Right atrium auricular region (tissue), 2 donors: ENCODE measurements at regions not wholly inside any gene's neighbourhood (a gene's known extent, or its start where the extent isn't known, plus 50 kb on each side); places are given as distances from the start of the nearest gene placed in this dataset.

Experiments
- DNase-seq: peaks from one replicate; pipeline ENCODE4 v3.0.0-alpha.2; 2019; ENCODE audit warnings: low spot score
- H3K27ac ChIP-seq, 2 donors: fragments of 200-600 bp; sonication (generic); 1 replicate in 1 of 2; 2 replicates in 1 of 2; pipeline ENCODE4 v1.5.1; 2016 to 2019
- H3K27me3 ChIP-seq, 2 donors: fragments of 200-600 bp; sonication (generic); one replicate each; pipeline versions ENCODE4 v1.5.1 to v1.6.0; 2017 to 2019
- H3K36me3 ChIP-seq: fragments of 200-600 bp; sonication (generic); one replicate; pipeline ENCODE4 v1.5.1; 2016
- H3K4me1 ChIP-seq, 2 donors: fragments of 200-600 bp; sonication (generic); one replicate each; pipeline versions ENCODE4 v1.5.1 to v1.6.0; 2017 to 2019
- H3K4me3 ChIP-seq, 2 donors: fragments of 200-600 bp; sonication (generic); 1 replicate in 1 of 2; 2 replicates in 1 of 2; pipeline ENCODE4 v1.5.1; 2017 to 2019; ENCODE audit warnings: mild to moderate bottlenecking in 1 of 2, moderate library complexity in 1 of 2
- H3K9me3 ChIP-seq, 2 donors: fragments of 200-600 bp; sonication (generic); one replicate each; pipeline ENCODE4 v1.5.1; 2019
- TF ChIP-seq, protein P1 (sequence below), 2 donors: fragments of 200-600 bp; sonication (generic); IDR thresholded peaks; one replicate each; pipeline ENCODE4 v1.5.1; 2019; ENCODE audit warnings: antibody characterized with exemption in 2 of 2

DNA sequence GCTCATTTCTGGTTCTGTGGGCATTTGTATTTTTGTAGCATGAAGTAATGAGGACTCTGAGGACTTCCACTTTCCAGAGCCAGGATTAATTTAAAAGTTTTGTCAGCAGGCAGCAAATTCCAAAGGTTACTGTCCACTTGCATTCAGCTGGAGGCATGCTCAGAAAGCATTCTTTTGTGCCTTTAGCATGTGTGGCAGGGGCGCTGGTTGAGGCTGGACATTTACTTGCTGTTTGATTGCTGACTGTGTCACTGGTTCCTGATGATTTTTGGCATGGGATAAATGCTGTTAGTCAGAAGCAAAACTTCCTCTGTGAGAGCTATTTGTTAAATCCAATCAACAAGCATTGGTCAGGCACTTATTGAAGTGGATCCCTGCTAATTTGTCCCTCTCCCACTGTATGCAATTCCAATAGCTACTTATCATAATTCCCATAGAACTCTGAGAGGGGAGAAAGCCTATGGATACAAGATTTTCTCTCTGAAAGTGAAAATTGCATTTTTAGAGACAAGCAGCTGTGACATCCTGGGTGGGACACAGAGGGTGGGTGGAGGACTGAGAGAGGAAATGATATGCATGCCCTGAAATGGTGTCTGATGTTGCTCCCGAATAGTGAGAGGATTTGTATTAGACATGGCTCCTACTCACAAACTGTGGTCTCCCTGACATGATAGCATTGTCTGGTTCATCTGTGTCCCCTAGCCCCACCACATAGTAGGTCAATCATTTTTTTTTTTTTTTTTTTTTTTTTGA lies 161.2 kb upstream of the WDR11 start:
- TF ChIP-seq, protein P1, sequence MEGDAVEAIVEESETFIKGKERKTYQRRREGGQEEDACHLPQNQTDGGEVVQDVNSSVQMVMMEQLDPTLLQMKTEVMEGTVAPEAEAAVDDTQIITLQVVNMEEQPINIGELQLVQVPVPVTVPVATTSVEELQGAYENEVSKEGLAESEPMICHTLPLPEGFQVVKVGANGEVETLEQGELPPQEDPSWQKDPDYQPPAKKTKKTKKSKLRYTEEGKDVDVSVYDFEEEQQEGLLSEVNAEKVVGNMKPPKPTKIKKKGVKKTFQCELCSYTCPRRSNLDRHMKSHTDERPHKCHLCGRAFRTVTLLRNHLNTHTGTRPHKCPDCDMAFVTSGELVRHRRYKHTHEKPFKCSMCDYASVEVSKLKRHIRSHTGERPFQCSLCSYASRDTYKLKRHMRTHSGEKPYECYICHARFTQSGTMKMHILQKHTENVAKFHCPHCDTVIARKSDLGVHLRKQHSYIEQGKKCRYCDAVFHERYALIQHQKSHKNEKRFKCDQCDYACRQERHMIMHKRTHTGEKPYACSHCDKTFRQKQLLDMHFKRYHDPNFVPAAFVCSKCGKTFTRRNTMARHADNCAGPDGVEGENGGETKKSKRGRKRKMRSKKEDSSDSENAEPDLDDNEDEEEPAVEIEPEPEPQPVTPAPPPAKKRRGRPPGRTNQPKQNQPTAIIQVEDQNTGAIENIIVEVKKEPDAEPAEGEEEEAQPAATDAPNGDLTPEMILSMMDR (IDR thresholded peaks at IDR 0.05), result no peak
- Histone ChIP-seq H3K27ac (no peak overlapping the region), H3K9me3 (peaks cover 0 to 9% of the 10 kb centered on the region in 2 donors), H3K27me3 (no peaks in the 10 kb centered on the region), H3K4me1 (no peaks in the 10 kb centered on the region), H3K4me3 (no peak overlapping the region), H3K36me3 (no peaks in the 10 kb centered on the region)
- DNase-seq, result no peak

DNA sequence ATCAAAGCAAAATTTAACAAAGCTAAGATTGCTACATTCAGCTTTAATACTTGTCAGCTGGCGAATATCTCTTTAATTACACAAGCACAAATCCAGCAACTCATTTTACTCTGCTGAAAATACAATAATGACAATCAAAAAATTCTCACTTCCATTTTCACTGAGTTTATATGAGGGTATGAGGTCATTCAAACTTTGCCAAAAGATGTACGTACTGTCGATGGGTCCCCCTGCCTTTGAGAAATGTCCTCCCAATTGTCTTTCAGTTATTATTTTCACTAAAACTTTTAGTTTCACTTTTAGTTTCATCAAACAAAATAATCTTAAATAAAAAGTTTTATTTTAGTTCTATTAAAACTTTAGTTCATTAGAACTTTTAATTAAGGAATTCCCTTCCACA lies 159.5 kb upstream of the WDR11 start:
- DNase-seq, result no peak
- H3K9me3 ChIP-seq, result peaks cover 0 to 9% of the 10 kb centered on the region in 2 donors
- TF ChIP-seq, protein P1 (IDR thresholded peaks at IDR 0.05), result no peak
- no peak overlapping the region for H3K4me3 ChIP-seq
- H3K36me3 ChIP-seq, result no peaks in the 10 kb centered on the region
- no peaks in the 10 kb centered on the region for H3K4me1 ChIP-seq
- no peaks in the 10 kb centered on the region for H3K27me3 ChIP-seq
- no peak overlapping the region for H3K27ac ChIP-seq

DNA sequence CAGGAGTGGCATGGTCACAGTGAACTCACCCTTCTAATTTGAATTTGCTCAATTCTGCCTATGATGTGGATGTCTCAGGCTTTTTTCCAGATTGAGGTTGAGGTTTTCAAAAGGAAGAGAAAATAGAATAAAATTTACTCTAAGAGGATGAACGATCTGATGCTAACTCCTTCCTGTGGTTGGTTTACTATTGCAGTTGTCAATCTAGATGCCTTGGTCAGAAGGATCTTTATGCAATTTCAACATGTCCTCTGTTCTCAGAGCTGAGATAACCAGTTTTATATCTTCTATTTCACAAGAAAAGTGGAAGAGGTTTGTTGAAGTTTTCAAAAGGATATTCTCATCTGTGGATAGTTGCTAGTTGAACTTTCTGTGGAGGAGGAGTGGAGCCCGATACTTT lies 150.7 kb upstream of the WDR11 start:
- H3K27me3 ChIP-seq, result no peaks in the 10 kb centered on the region
- peaks cover 0 to 23% of the 10 kb centered on the region in 2 donors for H3K9me3 ChIP-seq
- H3K27ac ChIP-seq, result no peak overlapping the region
- TF ChIP-seq, protein P1 (IDR thresholded peaks at IDR 0.05), result no peak
- no peak for DNase-seq
- no peak overlapping the region for H3K4me3 ChIP-seq
- H3K4me1 ChIP-seq, result no peaks in the 10 kb centered on the region
- H3K36me3 ChIP-seq, result no peaks in the 10 kb centered on the region

DNA sequence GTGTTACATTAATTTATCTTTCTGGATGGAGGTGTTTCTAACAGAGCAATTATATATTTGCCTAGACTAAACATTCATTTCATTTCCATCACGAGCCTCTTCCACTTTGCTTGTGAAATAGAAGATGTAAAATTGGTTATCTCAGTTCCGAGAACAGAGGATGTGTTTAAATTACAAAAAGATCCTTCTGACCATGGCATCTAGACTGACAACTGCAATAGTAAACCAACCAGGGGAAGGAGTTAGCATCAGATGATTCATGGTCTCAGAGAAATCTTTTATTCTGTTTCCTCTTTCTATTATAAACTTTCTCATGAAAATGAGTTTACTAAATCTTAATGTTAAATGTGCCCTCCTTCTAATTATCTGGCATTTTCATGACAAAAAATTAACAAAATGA lies 149.8 kb upstream of the WDR11 start:
- no peaks in the 10 kb centered on the region for H3K4me1 ChIP-seq
- H3K27ac ChIP-seq, result no peak overlapping the region
- peaks cover 0 to 23% of the 10 kb centered on the region in 2 donors for H3K9me3 ChIP-seq
- H3K36me3 ChIP-seq, result no peaks in the 10 kb centered on the region
- DNase-seq, result no peak
- TF ChIP-seq, protein P1 (IDR thresholded peaks at IDR 0.05), result no peak
- H3K4me3 ChIP-seq, result no peak overlapping the region
- H3K27me3 ChIP-seq, result no peaks in the 10 kb centered on the region

DNA sequence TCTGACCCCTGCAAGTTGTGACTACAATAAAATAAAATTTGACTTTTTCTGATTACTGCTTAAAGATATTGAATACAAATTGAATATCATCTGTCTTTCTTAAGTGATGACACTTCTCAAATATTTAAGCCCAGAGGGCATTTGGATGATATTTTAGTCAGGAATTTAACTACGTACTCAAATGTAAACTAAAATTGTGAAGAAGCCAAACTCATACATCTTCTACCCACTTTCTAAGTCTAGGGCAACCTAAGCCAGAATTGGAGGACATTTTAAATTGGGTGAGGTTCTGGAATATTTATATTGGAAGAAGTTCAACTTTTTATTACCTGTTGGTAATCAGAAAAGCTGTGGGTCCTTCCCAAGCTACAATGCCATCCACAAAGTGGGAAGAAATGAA lies 149.1 kb upstream of the WDR11 start:
- Histone ChIP-seq H3K4me3 (no peak overlapping the region), H3K27ac (no peak overlapping the region), H3K9me3 (peaks cover 0 to 23% of the 10 kb centered on the region in 2 donors), H3K36me3 (no peaks in the 10 kb centered on the region), H3K4me1 (no peaks in the 10 kb centered on the region), H3K27me3 (no peaks in the 10 kb centered on the region)
- TF ChIP-seq, protein P1 (IDR thresholded peaks at IDR 0.05), result no peak
- DNase-seq, result no peak

DNA sequence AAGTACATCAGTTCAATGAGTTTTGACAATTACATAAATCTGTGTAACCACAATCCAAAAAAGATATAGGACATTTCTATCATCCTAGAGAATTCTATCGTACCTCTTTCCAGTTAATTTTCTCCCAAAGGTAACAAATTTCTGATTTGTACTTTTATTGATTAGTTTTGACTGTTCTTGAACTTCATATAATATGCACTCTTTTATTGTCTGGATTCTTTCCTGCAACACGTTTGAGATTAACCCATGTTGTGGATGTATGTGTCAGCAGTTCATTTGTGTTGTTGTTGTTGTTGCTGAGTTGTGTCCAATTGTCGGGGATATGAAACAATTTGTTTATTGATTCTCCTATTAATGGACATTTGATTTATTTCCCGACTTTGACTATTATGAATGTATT lies 145.9 kb upstream of the WDR11 start:
- no peak for DNase-seq
- Histone ChIP-seq H3K9me3 (no peaks in the 10 kb centered on the region), H3K36me3 (no peaks in the 10 kb centered on the region), H3K4me3 (no peak overlapping the region), H3K27ac (no peak overlapping the region), H3K27me3 (no peaks in the 10 kb centered on the region), H3K4me1 (no peaks in the 10 kb centered on the region)
- TF ChIP-seq, protein P1 (IDR thresholded peaks at IDR 0.05), result no peak
